COLO668 (cell line): ENCODE measurements at regions not wholly inside any gene's neighbourhood (a gene's known extent, or its start where the extent isn't known, plus 50 kb on each side); places are given as distances from the start of the nearest gene placed in this dataset.
"Not testable (repeated sequence)": the region's sequence is repeated elsewhere in the genome, so short reads cannot be mapped to it uniquely, and the experiment has no call there.

ENCODE experiments used
- DNase-seq: peaks from one replicate; lab custom pipeline; 2025; ENCODE audit not compliant: unreplicated experiment; lab: John Stamatoyannopoulos, UW

DNA sequence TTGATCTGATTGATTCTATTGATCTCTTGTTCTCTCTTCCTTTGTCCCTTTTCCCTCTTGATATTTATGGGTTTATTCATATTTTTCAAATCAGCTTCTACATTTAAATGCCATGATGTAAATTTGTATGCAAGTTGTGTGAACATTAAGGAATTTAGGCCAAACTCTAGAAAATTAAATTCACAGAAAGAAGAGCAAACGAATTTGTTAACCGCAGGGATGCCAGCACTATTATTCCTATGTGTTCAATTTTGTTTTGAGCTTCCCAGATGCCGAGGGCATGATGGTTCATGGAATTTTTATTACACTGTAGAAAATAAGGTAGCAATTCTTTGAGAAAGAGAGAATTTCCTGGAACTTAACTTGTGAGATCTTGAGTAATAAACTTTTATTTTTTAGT lies 220.9 kb downstream of the BUB3 start:
- DNase-seq: no peak

DNA sequence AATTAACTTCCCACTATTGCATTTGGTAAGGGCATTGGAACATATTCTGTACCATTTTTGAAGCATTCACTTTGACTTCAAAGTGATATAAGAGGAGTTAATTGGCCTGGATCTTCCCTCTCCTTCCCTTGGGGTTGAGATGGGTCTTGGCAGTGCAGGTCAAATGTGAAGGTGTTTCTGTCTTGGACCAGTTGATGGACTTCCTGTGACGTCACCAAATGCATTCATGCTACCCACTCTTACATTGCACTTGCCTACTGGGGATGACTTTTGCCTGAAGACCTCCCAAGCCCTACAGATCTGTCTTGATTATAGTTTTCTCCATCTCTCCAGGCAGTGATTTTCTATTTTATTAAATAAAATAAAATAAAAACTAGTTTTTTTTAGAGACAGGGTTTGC lies 221.5 kb downstream of the BUB3 start:
- no peak for DNase-seq

DNA sequence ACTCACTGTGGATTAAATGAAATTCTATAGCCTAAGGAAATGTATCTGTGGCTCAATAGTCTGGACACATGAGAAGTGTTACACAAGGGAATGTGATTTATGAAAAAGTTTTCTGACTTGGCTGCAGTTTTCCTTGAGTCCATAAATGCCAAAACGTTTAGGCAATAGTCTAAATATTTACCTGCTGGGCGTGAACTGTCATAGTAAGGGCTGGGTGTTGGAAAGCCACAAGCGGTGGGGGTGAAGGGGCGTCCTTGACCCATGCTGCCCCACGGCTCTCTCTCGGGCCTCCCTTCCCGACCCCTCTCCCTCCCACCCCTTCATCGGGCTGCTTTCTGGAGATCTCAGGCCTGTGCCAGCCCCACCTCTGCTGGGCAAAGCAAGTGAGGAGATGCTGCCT lies 223.7 kb downstream of the BUB3 start:
- no peak for DNase-seq

GRCh38 chr10:123378302-123378701 lies 224.1 kb downstream of the BUB3 start:
- no peak for DNase-seq

DNA sequence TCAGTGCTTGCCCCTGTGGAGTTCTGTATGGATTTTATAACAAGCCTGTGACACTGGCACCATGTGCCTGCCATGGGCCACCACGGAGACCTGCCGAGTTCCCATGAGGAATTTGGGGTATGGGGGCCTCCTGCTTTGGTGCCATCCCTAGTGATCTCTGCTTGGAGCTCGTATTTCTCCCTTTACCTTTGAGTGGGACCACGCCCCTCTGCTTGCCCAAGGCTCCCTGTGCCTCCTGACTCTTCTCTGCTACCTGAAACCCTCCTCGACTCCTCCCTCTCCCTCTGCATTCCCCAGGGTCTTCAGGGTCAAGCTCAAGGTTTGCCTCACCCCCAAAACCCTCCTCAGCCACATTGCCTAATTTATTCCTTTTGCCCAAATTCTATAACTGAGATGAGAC lies 225.0 kb downstream of the BUB3 start:
- no peak for DNase-seq

- no peak for DNase-seq
These were observed 226.4 kb downstream of the BUB3 start for GRCh38 chr10:123380491-123381085.

- DNase-seq: no peak
These were observed 227.0 kb downstream of the BUB3 start for GRCh38 chr10:123381224-123381623.

DNA sequence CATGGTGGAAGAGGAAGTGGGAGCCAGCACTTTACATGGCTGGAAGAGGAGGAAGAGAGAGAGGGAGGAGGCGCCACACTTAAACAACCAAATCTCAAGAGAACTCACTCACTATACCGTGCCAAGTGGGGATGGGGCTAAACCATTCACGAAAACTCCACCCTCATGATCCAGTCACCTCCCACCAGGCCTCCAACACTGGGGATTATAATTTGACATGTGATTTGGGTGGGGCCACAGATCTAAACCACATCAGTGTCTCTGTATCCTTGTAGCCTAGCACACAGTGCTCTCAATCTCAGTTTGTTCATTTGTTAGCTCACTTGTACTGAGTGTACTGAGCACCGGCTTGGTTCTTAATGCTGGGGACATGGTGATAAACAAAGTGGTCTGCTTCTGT lies 228.3 kb downstream of the BUB3 start:
- no peak for DNase-seq

DNA sequence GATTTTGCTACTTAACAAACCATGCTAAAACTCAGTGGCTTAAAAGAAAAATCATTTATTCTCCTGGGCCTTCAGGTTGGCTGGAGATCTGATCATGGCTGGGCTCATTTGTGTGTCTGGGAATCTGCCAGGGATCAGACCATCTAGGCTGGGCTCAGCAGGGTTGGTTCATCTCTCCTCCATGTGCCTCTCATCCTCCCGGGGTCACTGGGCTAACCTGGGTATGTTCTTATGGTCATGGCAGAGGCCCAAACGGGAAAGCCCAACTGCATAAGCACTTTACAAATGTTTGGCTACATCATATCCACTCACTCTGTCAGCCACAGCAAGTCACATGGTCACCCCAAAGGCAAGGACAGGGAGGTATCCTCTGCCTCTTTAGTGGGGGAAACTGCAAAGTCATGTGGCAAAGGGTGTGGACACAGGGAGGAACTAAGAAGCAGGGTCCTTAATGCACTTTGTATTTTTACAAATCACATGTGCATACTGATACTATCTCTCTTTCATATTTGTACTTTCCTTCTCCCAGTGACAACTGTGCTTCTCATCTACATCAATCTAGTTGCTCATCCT lies 231.4 kb downstream of the BUB3 start:
- no peak for DNase-seq

- no peak for DNase-seq
These were observed 235.3 kb downstream of the BUB3 start for GRCh38 chr10:123389520-123389919.

GRCh38 chr10:123390332-123390731 lies 236.1 kb downstream of the BUB3 start:
- no peak for DNase-seq

DNA sequence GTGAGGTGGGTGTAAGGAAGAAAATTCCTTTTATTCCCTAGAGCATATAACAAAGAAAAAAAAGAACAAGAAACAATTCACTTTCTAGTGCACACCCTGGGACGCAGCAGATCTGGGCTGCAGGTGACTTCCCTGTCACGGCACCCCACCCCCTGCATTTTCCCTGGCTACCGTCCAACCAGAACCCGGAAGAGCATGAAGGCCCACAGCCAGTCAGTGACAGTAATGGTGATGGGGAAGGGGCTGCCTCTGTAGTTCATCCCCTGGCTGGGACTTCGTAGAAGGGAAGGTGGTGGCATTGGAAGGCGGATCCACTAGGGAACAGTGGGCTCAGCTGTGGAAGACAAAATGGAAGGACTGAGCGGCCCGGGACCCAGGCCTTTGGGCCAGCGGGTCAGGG lies 236.7 kb downstream of the BUB3 start:
- DNase-seq: no peak

DNA sequence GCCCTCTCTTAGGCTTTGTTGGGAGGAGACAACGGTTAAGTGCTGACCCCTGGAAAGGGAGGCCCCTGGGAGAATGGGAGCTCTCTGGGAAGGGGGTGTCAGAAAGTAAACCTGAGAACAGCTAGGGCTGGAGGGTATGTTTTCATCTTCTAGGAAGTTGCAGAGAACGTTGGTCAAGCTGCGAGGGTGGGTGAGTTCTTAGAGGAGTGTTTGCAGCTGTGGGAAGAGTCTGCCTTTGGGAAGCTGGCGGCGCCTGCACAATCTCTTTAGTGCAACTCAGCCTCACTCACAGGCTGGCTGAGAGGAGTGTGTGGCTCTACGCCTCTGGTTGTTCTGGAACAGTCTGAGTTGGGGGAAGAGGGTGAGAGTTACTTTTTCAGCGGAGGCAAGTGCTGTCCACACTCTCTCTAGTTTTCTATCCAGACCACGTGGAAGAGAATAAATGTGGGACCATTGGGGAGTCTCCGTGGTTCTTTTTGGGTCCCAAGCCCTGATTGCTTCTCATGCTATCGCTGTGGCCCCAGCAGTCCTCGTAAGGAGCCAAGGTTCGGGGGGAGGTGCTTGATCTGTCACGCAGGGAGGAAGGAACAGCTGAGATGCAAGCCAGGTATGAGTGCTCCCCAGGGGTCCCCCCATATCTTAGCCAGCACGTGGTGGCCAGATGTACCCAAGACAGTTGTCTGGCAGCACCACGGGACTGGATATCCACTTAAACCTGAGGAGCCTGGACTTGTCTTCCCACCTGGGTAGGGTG lies 237.2 kb downstream of the BUB3 start:
- no peak for DNase-seq

DNA sequence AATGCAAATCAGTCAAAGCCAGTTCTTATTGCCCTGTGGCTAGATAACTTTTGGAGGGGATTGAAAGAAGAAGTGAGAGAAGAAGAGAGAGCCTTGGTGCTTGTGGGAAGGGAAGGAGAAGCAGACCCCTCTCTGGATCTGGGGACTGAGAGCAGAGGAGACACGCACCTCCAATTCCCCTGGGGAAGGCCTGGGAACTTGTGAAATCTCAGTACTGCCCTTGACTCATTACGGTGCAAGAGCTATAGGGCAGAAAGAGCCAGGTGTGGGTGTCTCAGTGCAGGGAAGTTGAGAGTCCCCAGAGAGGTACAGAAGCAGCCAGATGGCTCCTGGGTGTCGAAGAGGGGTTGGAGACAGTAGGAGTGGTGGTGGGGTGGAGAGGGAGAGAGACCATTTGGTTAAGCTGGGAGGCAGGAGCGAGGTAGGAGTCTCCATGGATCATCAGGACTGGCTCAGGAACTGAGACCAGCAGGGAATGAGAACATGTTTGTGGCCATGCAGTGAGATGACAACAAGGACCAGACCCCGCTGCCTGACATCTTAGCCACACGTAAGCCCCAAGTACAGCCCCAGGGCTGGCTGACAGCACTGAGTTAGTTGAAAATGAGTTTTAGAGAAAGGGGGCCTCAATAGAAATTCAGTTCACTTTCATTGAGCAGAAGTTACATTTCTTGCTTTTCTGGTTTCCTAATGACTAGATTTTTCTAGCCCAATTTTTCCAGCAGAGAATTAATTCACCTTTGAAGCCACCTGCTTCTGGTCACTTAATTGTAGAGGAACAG lies 238.2 kb downstream of the BUB3 start:
- DNase-seq: no peak

GRCh38 chr10:123393170-123393569 lies 239.0 kb downstream of the BUB3 start:
- no peak for DNase-seq

DNA sequence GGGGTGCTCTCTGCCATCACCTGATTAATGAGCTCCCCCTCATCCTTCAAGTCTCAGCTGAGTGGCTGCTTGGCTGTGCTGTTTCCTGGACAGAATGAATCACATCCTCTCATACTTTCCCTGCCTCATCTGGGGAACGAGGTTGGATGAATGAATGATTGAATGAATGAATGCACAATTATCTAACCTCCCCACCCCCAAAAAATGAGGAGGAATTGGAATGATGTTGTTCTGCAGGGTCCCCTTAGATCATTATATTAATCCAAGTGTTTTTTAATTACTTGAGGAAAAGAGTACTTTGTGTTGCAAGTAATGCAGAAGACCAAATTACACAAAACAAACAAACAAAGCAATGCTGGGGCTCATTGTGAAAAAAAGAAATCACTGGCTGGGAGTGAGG lies 240.2 kb downstream of the BUB3 start:
- DNase-seq: no peak

DNA sequence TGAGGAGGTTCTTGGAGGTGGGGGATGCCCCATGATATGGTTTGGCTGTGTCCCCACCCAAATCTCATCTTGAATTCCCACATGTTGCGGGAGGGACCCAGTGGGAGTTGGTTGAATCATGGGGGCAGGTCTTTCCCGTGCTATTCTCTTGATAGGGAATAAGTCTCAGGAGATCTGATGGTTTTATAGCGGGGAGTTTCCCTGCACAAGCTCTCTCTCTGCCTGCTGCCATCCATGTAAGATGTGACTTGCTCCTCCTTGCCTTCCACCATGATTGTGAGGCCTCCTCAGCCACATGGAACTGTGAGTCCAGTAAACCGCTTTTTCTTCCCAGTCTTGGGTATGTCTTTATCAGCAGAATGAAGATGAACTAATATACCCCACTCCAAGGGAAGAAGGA lies 241.0 kb downstream of the BUB3 start:
- DNase-seq: not testable (repeated sequence)

DNA sequence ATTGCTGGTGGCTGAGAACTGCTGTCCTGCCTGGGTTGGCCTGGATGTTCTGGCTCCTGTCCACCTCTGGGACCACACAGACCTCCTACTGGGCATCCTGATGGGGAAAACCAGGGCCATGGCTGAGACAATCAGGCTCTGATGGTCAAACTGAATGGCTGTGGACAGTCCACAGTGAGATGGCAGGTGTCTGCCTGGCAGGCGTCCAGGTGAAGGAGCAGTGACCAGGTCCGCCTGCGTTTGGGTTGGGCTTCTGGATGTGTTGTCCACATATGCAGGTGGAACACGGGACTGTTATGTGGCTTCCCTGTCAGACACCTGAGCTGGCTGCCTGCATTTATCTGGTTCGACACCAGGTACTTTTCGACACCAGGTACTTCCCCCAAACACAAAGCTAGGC lies 241.7 kb downstream of the BUB3 start:
- no peak for DNase-seq

DNA sequence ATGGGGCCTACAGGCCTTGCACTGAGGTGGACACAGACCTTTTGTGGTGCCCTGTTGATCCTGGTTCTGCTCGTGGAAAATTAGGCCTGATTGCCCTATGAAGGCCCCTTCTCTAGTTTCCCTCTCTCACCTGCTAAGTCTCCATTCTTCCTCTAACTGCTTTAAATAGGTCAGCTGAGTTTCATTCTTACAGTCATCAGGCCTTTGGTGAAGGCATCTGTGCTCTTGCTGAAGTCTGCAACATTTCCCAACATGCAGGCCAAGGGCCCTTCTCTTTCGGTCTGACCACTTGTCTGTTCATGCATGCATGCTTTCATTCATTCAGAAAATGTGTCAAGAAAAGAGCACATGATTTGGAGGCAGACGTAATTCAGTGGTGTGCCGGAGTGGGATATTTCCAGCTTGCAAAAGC lies 244.0 kb downstream of the BUB3 start:
- no peak for DNase-seq

DNA sequence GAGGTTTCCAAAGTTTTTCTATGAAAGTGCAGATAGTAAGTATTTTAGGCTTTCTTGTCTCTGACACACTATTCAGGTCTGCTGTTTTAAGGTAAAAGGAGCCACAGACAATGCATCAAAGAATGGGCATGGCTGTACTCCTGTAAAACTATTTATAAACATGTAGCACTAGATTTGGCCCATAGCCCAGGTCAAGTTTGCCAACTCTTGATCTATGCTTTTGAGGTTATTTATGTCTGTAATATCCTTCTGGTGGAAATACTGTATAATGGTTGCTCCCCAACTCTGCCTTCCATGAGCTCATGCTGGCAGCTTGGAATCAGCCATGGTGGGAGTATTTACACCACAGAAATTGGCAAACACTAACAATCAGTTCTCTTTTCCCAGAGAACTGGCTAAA lies 244.6 kb downstream of the BUB3 start:
- DNase-seq: no peak

DNA sequence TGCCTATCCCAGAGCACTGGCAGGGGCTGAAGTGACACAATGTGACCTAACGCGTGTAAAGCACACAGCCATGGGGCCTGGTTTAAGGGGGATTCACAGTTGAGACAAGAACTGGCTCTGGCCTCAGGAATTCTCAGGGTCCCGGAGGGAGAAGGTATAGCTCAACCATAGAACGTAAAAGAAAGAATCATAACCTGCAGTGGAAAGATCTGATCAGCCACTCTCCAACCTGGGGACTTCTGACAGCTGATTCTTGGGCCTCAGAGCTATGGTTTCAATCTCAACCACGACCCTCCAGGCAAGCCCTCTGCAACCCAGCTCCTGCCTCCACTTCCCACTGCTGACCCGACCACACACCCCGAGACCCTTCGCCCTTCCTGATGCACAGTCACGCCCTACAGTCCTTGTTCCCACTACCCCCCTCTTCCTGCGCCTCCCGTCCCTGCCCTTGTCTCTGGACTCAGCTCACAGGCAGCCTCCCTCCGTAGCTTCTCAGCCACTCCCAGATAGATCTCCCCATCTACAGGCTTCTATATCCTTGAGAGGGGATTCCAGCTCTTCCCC lies 245.2 kb downstream of the BUB3 start:
- DNase-seq: no peak

GRCh38 chr10:123402021-123402420 lies 247.8 kb downstream of the BUB3 start:
- no peak for DNase-seq
